Keratinocyte (primary cell): ENCODE measurements at regions not wholly inside any gene's neighbourhood (a gene's known extent, or its start where the extent isn't known, plus 50 kb on each side); places are given as distances from the start of the nearest gene placed in this dataset.

Experiments
- DNase-seq: peaks from one replicate; pipeline ENCODE4 v3.0.0-alpha.2; 2011; ENCODE audit warnings: low read depth, missing footprints, low spot score
- FAIRE-seq: peaks from 2 replicates; lab custom pipeline; 2011; peaks lifted over from hg19 to GRCh38; lab: Jason Lieb, UNC
- H2AFZ ChIP-seq: 2 replicates; pipeline ENCODE4 v1.6.0; 2012; ENCODE audit warnings: low read length, control low read depth, inconsistent platforms; ENCODE audit not compliant: control insufficient read depth
- H3K27ac ChIP-seq: 2 replicates; pipeline ENCODE4 v1.5.1; 2011; ENCODE audit warnings: low read length; ENCODE audit not compliant: control insufficient read depth, insufficient read depth
- H3K27me3 ChIP-seq: 3 replicates; pipeline ENCODE4 v1.6.0; 2011; ENCODE audit warnings: low read length; ENCODE audit not compliant: control insufficient read depth, insufficient read depth; ENCODE audit errors: extremely low read depth
- H3K36me3 ChIP-seq, 2 experiments: 2 replicates in 1 of 2; 3 replicates in 1 of 2; pipeline ENCODE4 v1.5.1; 2011; ENCODE audit warnings: low read length in 2 of 2, mild to moderate bottlenecking in 1 of 2; ENCODE audit not compliant: control insufficient read depth in 2 of 2, insufficient read depth in 2 of 2; ENCODE audit errors: extremely low read depth in 1 of 2
- H3K4me1 ChIP-seq: 3 replicates; pipeline ENCODE4 v1.5.1; 2011; ENCODE audit warnings: low read length; ENCODE audit not compliant: control insufficient read depth, insufficient read depth; ENCODE audit errors: extremely low read depth
- H3K4me2 ChIP-seq: 3 replicates; pipeline ENCODE4 v1.6.0; 2011; ENCODE audit warnings: low read depth, low read length; ENCODE audit not compliant: control insufficient read depth, insufficient read depth; ENCODE audit errors: extremely low read depth
- H3K4me3 ChIP-seq, 3 experiments: fragments of 200-600 bp in 1 of 3; sonication (generic) in 1 of 3; 2 replicates in 2 of 3; 3 replicates in 1 of 3; pipeline ENCODE4 v1.5.1; 2011 to 2016; ENCODE audit warnings: low read length in 3 of 3, mild to moderate bottlenecking in 3 of 3, control low read depth in 2 of 3, inconsistent platforms in 1 of 3, low read depth in 1 of 3, mixed read lengths in 1 of 3, mixed run types in 1 of 3, moderate library complexity in 1 of 3; ENCODE audit not compliant: control insufficient read depth in 2 of 3, insufficient read depth in 2 of 3; ENCODE audit errors: extremely low read depth in 1 of 3
- H3K79me2 ChIP-seq: 2 replicates; pipeline ENCODE4 v1.6.0; 2012; ENCODE audit warnings: low read length; ENCODE audit not compliant: control insufficient read depth, insufficient read depth
- H3K9ac ChIP-seq: 3 replicates; pipeline ENCODE4 v1.6.0; 2011; ENCODE audit warnings: low read length; ENCODE audit not compliant: control insufficient read depth, insufficient read depth; ENCODE audit errors: extremely low read depth
- H3K9me1 ChIP-seq: 3 replicates; pipeline ENCODE4 v1.6.0; 2011; ENCODE audit warnings: low read length; ENCODE audit not compliant: control insufficient read depth, insufficient read depth; ENCODE audit errors: extremely low read depth
- H3K9me3 ChIP-seq: 2 replicates; pipeline ENCODE4 v1.5.1; 2012; ENCODE audit warnings: low read depth, low read length; ENCODE audit not compliant: control insufficient read depth
- H4K20me1 ChIP-seq: 3 replicates; pipeline ENCODE4 v1.6.0; 2011; ENCODE audit warnings: low read length; ENCODE audit not compliant: control insufficient read depth, insufficient read depth; ENCODE audit errors: extremely low read depth
- EZH2 ChIP-seq: IDR thresholded peaks from one replicate; pipeline ENCODE4 v1.6.1; 2012; ENCODE audit warnings: inconsistent platforms, mild to moderate bottlenecking, low read length, moderate library complexity
- dilution Hi-C: fragments of 300-500 bp; cut with MboI; formaldehyde crosslinking; loops from one replicate; pipeline ENCODE4 v1.7.0; 2020; ENCODE audit warnings: low sequenced_read_pairs; ENCODE audit not compliant: extremely low pct_ligation_motif_present
- TF ChIP-seq, protein P1 (sequence below), 3 experiments: IDR thresholded peaks in 1 of 3; conservative IDR thresholded peaks in 1 of 3; optimal IDR thresholded peaks in 1 of 3; 2 replicates in 2 of 3; 3 replicates in 1 of 3; pipeline versions ENCODE3 to v1.5.1; 2011; ENCODE audit warnings: low read length in 3 of 3, mild to moderate bottlenecking in 3 of 3, moderate library complexity in 2 of 3, control low read depth in 1 of 3, inconsistent platforms in 1 of 3; ENCODE audit not compliant: insufficient read depth in 2 of 3; ENCODE audit errors: extremely low read depth in 1 of 3

- H3K27ac ChIP-seq = no peak overlapping the region
- no peaks in the 10 kb centered on the region for H3K79me2 ChIP-seq
- H3K27me3 ChIP-seq = no peaks in the 10 kb centered on the region
- no peaks in the 10 kb centered on the region for H3K9me1 ChIP-seq
- H3K36me3 ChIP-seq = no peaks in the 10 kb centered on the region
- dilution Hi-C loops = no loop called here
- no peaks in the 10 kb centered on the region for H3K9me3 ChIP-seq
- no peaks in the 10 kb centered on the region for H3K4me1 ChIP-seq
- no peak overlapping the region for H2AFZ ChIP-seq
- no peak for TF ChIP-seq EZH2
- TF ChIP-seq, protein P1, sequence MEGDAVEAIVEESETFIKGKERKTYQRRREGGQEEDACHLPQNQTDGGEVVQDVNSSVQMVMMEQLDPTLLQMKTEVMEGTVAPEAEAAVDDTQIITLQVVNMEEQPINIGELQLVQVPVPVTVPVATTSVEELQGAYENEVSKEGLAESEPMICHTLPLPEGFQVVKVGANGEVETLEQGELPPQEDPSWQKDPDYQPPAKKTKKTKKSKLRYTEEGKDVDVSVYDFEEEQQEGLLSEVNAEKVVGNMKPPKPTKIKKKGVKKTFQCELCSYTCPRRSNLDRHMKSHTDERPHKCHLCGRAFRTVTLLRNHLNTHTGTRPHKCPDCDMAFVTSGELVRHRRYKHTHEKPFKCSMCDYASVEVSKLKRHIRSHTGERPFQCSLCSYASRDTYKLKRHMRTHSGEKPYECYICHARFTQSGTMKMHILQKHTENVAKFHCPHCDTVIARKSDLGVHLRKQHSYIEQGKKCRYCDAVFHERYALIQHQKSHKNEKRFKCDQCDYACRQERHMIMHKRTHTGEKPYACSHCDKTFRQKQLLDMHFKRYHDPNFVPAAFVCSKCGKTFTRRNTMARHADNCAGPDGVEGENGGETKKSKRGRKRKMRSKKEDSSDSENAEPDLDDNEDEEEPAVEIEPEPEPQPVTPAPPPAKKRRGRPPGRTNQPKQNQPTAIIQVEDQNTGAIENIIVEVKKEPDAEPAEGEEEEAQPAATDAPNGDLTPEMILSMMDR (optimal IDR thresholded peaks at IDR 0.05 in 1 of 3, IDR thresholded peaks at IDR 0.05 in 1 of 3, conservative IDR thresholded peaks at IDR 0.05 in 1 of 3; ENCODE audit: extremely low read depth in 1 of 3, insufficient read depth in 2 of 3, low read length in 3 of 3) = no peak
- DNase-seq (no peak), FAIRE-seq (no peak)
- no peak overlapping the region for H3K9ac ChIP-seq
- no peaks in the 10 kb centered on the region for H4K20me1 ChIP-seq
- no peak overlapping the region for H3K4me2 ChIP-seq
- H3K4me3 ChIP-seq = no peak overlapping the region
Observed at GRCh38 chr15:85925649-85926237, 131.0 kb upstream of the KLHL25 start.

DNA sequence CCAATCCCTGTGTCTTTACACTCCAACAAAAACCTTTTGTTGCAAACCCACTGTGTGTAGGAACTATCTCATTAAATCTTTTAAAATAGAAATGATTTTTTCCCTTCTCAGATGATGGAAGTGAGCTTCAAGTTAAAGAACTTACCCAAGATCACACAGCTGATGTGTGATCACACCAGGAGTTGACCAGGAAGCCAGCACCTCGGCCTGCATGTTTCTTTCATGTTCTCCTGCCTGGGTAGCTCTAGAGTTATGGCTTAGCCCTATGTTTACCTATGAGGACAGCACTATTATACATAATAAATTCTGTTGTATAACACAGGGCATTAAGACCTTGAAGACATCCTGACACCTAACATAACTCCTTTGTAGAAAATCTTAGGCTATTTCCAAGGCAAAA, 132.1 kb upstream of the KLHL25 start:
- Histone ChIP-seq H3K9me1 (no peaks in the 10 kb centered on the region), H2AFZ (no peak overlapping the region), H3K36me3 (no peaks in the 10 kb centered on the region), H3K4me1 (no peaks in the 10 kb centered on the region), H4K20me1 (no peaks in the 10 kb centered on the region), H3K27me3 (no peaks in the 10 kb centered on the region), H3K9me3 (no peaks in the 10 kb centered on the region), H3K9ac (no peak overlapping the region), H3K79me2 (no peaks in the 10 kb centered on the region), H3K4me2 (no peak overlapping the region), H3K4me3 (no peak overlapping the region), H3K27ac (no peak overlapping the region)
- FAIRE-seq = no peak
- TF ChIP-seq, protein P1 (optimal IDR thresholded peaks at IDR 0.05 in 1 of 3, IDR thresholded peaks at IDR 0.05 in 1 of 3, conservative IDR thresholded peaks at IDR 0.05 in 1 of 3; ENCODE audit: extremely low read depth in 1 of 3, insufficient read depth in 2 of 3, low read length in 3 of 3) = no peak
- TF ChIP-seq EZH2 = no peak
- DNase-seq = no peak
- dilution Hi-C loops = no loop called here
